Gastroesophageal sphincter (tissue), 4 donors: ENCODE measurements at regions not wholly inside any gene's neighbourhood (a gene's known extent, or its start where the extent isn't known, plus 50 kb on each side); places are given as distances from the start of the nearest gene placed in this dataset.

Source experiments
- ATAC-seq: fragments of 150-250 bp; one replicate; pipeline ENCODE4 v1.9.1; 2016; ENCODE audit warnings: mild to moderate bottlenecking, moderate library complexity
- H3K27ac ChIP-seq, 4 donors: fragments of 200-600 bp; sonication (generic) in 3 of 4; 1 replicate in 3 of 4; 2 replicates in 1 of 4; pipeline ENCODE4 v1.5.1; 2016 to 2019
- H3K27me3 ChIP-seq: fragments of 200-600 bp; sonication (generic); one replicate; pipeline ENCODE4 v1.5.1; 2019
- H3K36me3 ChIP-seq, 2 donors: fragments of 200-600 bp; sonication (generic); one replicate each; pipeline ENCODE4 v1.5.1; 2019; ENCODE audit warnings: control low read depth in 1 of 2
- H3K4me1 ChIP-seq, 3 donors: fragments of 200-600 bp; sonication (generic); 1 replicate in 2 of 3; 2 replicates in 1 of 3; pipeline ENCODE4 v1.5.1; 2016 to 2019; ENCODE audit warnings: control low read depth in 2 of 3
- H3K4me3 ChIP-seq, 2 donors: fragments of 200-600 bp; sonication (generic); one replicate each; pipeline ENCODE4 v1.5.1; 2019; ENCODE audit warnings: mild to moderate bottlenecking in 1 of 2, moderate library complexity in 1 of 2
- H3K9me3 ChIP-seq, 3 donors: fragments of 200-600 bp; sonication (generic); one replicate each; pipeline ENCODE4 v1.5.1; 2017 to 2019; ENCODE audit warnings: control low read depth in 2 of 3
- EP300 ChIP-seq: sonication (generic); formaldehyde crosslinking; IDR thresholded peaks from one replicate; pipeline ENCODE4 v1.6.1; 2017; ENCODE audit warnings: antibody characterized with exemption, mild to moderate bottlenecking
- POLR2A ChIP-seq, 2 donors: fragments of 450-650 bp; IDR thresholded peaks; one replicate each; pipeline ENCODE4 v1.6.1; 2017; ENCODE audit warnings: antibody characterized with exemption in 2 of 2, mild to moderate bottlenecking in 2 of 2, moderate library complexity in 1 of 2
- POLR2AphosphoS5 ChIP-seq: sonication (generic); formaldehyde crosslinking; IDR thresholded peaks from one replicate; pipeline ENCODE4 v1.6.1; 2017; ENCODE audit warnings: antibody characterized with exemption
- WGBS, 2 donors: methylation state at CpG; one replicate each; pipeline ENCODE4 v1.1.5; 2018; ENCODE audit warnings: low coverage in 1 of 2; 5-methylcytosine and 5-hydroxymethylcytosine counted together
- TF ChIP-seq, protein P1 (sequence below), 4 experiments: fragments of 200-600 bp in 2 of 4; fragments of 450-650 bp in 2 of 4; sonication (generic) in 1 of 4; IDR thresholded peaks; one replicate each; pipeline ENCODE4 v1.5.1; 2017 to 2019; ENCODE audit warnings: antibody characterized with exemption in 4 of 4, mild to moderate bottlenecking in 2 of 4, moderate library complexity in 2 of 4

DNA sequence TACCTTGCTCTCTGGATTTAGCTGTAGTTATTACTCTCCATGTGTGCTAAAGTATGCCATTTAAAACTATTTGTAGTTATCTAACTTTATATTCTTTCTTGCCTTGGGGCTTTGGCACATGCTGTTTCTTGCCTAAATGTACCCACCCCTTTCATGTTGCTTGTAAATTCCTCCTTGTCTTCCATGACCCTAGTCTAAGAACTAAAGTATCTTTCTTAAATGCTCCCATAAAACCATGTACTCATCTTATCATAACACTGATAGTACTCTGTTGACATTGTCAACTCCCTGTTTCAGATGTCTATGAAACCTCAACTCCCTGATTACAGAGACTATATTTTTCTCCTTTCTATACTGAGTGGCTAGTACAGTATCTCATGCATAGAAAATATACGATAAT, 564.9 kb upstream of the IRAK1BP1 start:
- 89% methylated on average over 1 of the region's 1 CpG; no CpG with 5 or more reads in 1 of the 2 donors for WGBS, 2 donors
- H3K36me3 ChIP-seq = no peaks in the 10 kb centered on the region
- TF ChIP-seq EP300 = no peak
- ATAC-seq = no peak
- H3K4me3 ChIP-seq = no peak overlapping the region
- H3K9me3 ChIP-seq = no peaks in the 10 kb centered on the region
- H3K27ac ChIP-seq = no peak overlapping the region
- no peaks in the 10 kb centered on the region for H3K27me3 ChIP-seq
- H3K4me1 ChIP-seq = no peaks in the 10 kb centered on the region

- TF ChIP-seq, protein P1, sequence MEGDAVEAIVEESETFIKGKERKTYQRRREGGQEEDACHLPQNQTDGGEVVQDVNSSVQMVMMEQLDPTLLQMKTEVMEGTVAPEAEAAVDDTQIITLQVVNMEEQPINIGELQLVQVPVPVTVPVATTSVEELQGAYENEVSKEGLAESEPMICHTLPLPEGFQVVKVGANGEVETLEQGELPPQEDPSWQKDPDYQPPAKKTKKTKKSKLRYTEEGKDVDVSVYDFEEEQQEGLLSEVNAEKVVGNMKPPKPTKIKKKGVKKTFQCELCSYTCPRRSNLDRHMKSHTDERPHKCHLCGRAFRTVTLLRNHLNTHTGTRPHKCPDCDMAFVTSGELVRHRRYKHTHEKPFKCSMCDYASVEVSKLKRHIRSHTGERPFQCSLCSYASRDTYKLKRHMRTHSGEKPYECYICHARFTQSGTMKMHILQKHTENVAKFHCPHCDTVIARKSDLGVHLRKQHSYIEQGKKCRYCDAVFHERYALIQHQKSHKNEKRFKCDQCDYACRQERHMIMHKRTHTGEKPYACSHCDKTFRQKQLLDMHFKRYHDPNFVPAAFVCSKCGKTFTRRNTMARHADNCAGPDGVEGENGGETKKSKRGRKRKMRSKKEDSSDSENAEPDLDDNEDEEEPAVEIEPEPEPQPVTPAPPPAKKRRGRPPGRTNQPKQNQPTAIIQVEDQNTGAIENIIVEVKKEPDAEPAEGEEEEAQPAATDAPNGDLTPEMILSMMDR (IDR thresholded peaks at IDR 0.05) = no peak
- TF ChIP-seq EP300 (no peak), POLR2A (IDR thresholded peaks at IDR 0.05) (no peak), POLR2AphosphoS5 (no peak)
- no peak overlapping the region for H3K4me3 ChIP-seq
- H3K27me3 ChIP-seq = no peaks in the 10 kb centered on the region
- no peaks in the 10 kb centered on the region for H3K4me1 ChIP-seq
- no peak for ATAC-seq
- H3K9me3 ChIP-seq = no peaks in the 10 kb centered on the region
- no peaks in the 10 kb centered on the region for H3K36me3 ChIP-seq
- H3K27ac ChIP-seq = no peak overlapping the region
Observed at GRCh38 chr6:78308025-78308424, 559.3 kb upstream of the IRAK1BP1 start.

- TF ChIP-seq, protein P1 (IDR thresholded peaks at IDR 0.05) = no peak
- TF ChIP-seq EP300 = no peak
- TF ChIP-seq POLR2AphosphoS5 = no peak
- TF ChIP-seq POLR2A (IDR thresholded peaks at IDR 0.05) = no peak
- no peaks in the 10 kb centered on the region for H3K27me3 ChIP-seq
- no peak overlapping the region for H3K27ac ChIP-seq
- no peak for ATAC-seq
- no peaks in the 10 kb centered on the region for H3K4me1 ChIP-seq
- H3K9me3 ChIP-seq = no peaks in the 10 kb centered on the region
- 17 to 74% methylated on average over 1 to 5 of the region's 5 CpGs for WGBS, 2 donors
- no peak overlapping the region for H3K4me3 ChIP-seq
- H3K36me3 ChIP-seq = no peaks in the 10 kb centered on the region
Observed at GRCh38 chr6:78322068-78322845, 545.1 kb upstream of the IRAK1BP1 start.

GRCh38 chr6:78324213-78324612, 543.1 kb upstream of the IRAK1BP1 start:
- Histone ChIP-seq H3K4me3 (no peak overlapping the region), H3K27ac (no peak overlapping the region), H3K27me3 (no peaks in the 10 kb centered on the region), H3K4me1 (no peaks in the 10 kb centered on the region), H3K9me3 (no peaks in the 10 kb centered on the region), H3K36me3 (no peaks in the 10 kb centered on the region)
- TF ChIP-seq POLR2AphosphoS5 = no peak
- TF ChIP-seq, protein P1 (IDR thresholded peaks at IDR 0.05) = no peak
- TF ChIP-seq POLR2A (IDR thresholded peaks at IDR 0.05) = no peak
- TF ChIP-seq EP300 = no peak
- no peak for ATAC-seq
- 53% methylated on average over 2 of the region's 2 CpGs; no CpG with 5 or more reads in 1 of the 2 donors for WGBS, 2 donors

DNA sequence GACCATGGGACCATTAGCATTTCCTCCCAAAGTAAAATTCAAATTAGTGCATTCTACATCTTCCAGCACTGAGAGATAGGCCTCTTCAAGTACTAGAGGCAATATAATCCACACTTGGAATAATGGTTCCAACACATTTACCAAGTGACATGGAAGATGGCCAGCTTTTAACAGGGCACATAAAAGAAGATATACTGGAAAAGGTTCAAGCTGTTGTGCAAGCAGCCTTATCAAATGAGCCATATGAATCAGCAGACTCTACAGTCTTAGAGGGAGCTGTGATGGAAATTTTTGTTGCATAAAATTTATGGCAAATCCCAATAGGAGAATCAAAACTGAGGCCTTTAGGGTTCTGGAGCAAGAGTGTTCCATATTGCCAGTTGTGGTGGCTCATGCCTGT, 526.6 kb upstream of the IRAK1BP1 start:
- no peak overlapping the region for H3K27ac ChIP-seq
- TF ChIP-seq, protein P1 (IDR thresholded peaks at IDR 0.05) = no peak
- no peak for TF ChIP-seq POLR2AphosphoS5
- no peak for TF ChIP-seq EP300
- no peak for TF ChIP-seq POLR2A (IDR thresholded peaks at IDR 0.05)
- no peak for ATAC-seq

More for the DNA sequence above, 526.6 kb upstream of the IRAK1BP1 start:
- H3K9me3 ChIP-seq = no peaks in the 10 kb centered on the region
- no peaks in the 10 kb centered on the region for H3K36me3 ChIP-seq
- H3K4me1 ChIP-seq = no peaks in the 10 kb centered on the region
- H3K27me3 ChIP-seq = no peaks in the 10 kb centered on the region
- H3K4me3 ChIP-seq = no peak overlapping the region
